ENCODE measurements at regions not wholly inside any gene's neighbourhood (a gene's known extent, or its start where the extent isn't known, plus 50 kb on each side); places are given as distances from the start of the nearest gene placed in this dataset.
"Not testable (repeated sequence)": the region's sequence is repeated elsewhere in the genome, so short reads cannot be mapped to it uniquely, and the experiment has no call there.

GRCh38 chr14:51595881-51596455 is 55.7 kb upstream of the FRMD6 start:
- Mint-ChIP-seq H3K36me3 (ENCODE audit: low read depth) (no peaks in the 10 kb centered on the region), H3K27me3 (ENCODE audit: low read depth) (no peaks in the 10 kb centered on the region), H3K9me3 (no peaks in the 10 kb centered on the region), H3K4me1 (peaks cover 8% of the 10 kb centered on the region), H3K4me3 (no peak overlapping the region), H3K27ac (ENCODE audit: unreplicated experiment) (no peak overlapping the region)
- no peak for TF ChIP-seq CTCF (conservative IDR thresholded peaks at IDR 0.05)
- no peak for DNase-seq (ENCODE audit: low read depth, low spot score)

- no peaks in the 10 kb centered on the region for H3K36me3 Mint-ChIP-seq (ENCODE audit: low read depth)
- no peak overlapping the region for H3K27ac Mint-ChIP-seq (ENCODE audit: unreplicated experiment)
- no peaks in the 10 kb centered on the region for H3K27me3 Mint-ChIP-seq (ENCODE audit: low read depth)
Observed at GRCh38 chr14:51596488-51597117, 55.1 kb upstream of the FRMD6 start.

DNA sequence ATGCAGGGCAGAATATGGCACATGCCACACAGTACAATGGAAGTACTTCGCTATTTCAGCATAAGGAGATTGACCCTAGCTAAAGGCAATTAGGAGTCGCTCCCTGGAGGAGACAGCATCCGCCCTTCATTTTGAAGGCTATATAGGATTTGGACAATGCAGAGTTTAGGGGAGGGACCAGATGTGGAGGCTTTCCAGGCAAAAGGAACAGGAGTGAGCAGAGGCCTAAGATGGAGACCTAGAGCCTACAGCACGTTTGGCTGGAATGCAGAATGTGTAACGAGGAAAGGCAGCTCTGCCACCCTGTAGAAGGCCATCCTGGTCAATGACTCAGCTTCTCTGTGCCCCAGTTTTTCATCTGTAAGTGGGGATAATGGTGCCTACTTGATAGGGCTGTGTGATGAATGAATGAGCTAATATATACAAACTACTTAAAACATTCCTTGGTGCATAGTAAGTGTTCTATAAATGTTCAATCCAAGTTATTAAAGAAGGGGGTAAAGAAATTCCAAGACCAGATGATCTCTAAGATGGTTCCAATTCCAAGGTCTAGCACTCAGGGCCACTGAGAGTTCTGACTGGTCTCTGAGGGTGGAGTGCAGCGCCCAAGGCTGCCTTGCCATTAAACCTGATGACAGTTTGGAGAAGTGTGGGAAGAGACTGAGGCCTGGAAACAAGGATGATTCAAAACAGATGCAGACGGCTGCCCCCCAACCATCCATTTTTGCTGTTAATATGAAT is 54.3 kb upstream of the FRMD6 start:
- H3K4me3 Mint-ChIP-seq = no peak overlapping the region
- no peaks in the 10 kb centered on the region for H3K9me3 Mint-ChIP-seq
- H3K4me1 Mint-ChIP-seq = peaks cover 8% of the 10 kb centered on the region
- no peaks in the 10 kb centered on the region for H3K36me3 Mint-ChIP-seq (ENCODE audit: low read depth)
- H3K27ac Mint-ChIP-seq (ENCODE audit: unreplicated experiment) = peak overlapping the region; percentile 51
- no peak for DNase-seq (ENCODE audit: low read depth, low spot score)
- no peak for TF ChIP-seq CTCF (conservative IDR thresholded peaks at IDR 0.05)
- H3K27me3 Mint-ChIP-seq (ENCODE audit: low read depth) = no peaks in the 10 kb centered on the region

More at GRCh38 chr14:51596488-51597117, 55.1 kb upstream of the FRMD6 start:
- Mint-ChIP-seq H3K9me3 (no peaks in the 10 kb centered on the region), H3K4me1 (peaks cover 8% of the 10 kb centered on the region), H3K4me3 (no peak overlapping the region)
- DNase-seq (ENCODE audit: low read depth, low spot score) = no peak
- TF ChIP-seq CTCF (conservative IDR thresholded peaks at IDR 0.05) = no peak

GRCh38 chr14:51598924-51599600 is 52.6 kb upstream of the FRMD6 start:
- H3K36me3 Mint-ChIP-seq (ENCODE audit: low read depth); H3K27me3 Mint-ChIP-seq (ENCODE audit: low read depth); H3K9me3 Mint-ChIP-seq; DNase-seq (ENCODE audit: low read depth, low spot score); H3K4me1 Mint-ChIP-seq; H3K27ac Mint-ChIP-seq (ENCODE audit: unreplicated experiment); H3K4me3 Mint-ChIP-seq: not testable (repeated sequence)

DNA sequence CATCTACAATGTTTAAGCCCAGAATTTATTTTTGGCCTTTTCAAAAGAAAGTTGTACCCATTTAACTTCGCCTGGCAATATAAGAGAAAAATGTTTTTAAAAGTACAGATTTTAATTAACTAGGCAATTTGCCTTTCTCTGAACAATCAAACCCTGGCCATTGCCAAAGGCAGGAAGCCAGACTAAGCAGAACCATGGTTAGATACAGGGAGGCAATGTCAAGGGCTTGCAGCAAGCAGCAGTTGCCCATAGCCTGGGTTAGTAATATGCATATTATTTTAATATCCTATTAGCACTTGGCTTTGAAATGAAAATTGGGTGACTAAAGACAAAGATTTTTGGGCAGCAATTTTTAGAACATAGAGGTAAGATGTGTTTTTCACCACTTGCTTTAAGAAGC is 51.1 kb upstream of the FRMD6 start:
- Mint-ChIP-seq H3K4me3 (no peak overlapping the region), H3K27ac (ENCODE audit: unreplicated experiment) (no peak overlapping the region), H3K27me3 (ENCODE audit: low read depth) (no peaks in the 10 kb centered on the region), H3K4me1 (peaks cover 8% of the 10 kb centered on the region), H3K36me3 (ENCODE audit: low read depth) (no peaks in the 10 kb centered on the region), H3K9me3 (no peaks in the 10 kb centered on the region)
- no peak for TF ChIP-seq CTCF (conservative IDR thresholded peaks at IDR 0.05)
- DNase-seq (ENCODE audit: low read depth, low spot score) = no peak

All from neural crest cell (in vitro differentiated cells).